Fibroblast of skin of back (primary cell): ENCODE measurements at regions not wholly inside any gene's neighbourhood (a gene's known extent, or its start where the extent isn't known, plus 50 kb on each side); places are given as distances from the start of the nearest gene placed in this dataset.
"Not testable (repeated sequence)": the region's sequence is repeated elsewhere in the genome, so short reads cannot be mapped to it uniquely, and the experiment has no call there.

Source experiments
- DNase-seq: peaks from one replicate; pipeline ENCODE4 v3.0.0-alpha.2; 2013

DNA sequence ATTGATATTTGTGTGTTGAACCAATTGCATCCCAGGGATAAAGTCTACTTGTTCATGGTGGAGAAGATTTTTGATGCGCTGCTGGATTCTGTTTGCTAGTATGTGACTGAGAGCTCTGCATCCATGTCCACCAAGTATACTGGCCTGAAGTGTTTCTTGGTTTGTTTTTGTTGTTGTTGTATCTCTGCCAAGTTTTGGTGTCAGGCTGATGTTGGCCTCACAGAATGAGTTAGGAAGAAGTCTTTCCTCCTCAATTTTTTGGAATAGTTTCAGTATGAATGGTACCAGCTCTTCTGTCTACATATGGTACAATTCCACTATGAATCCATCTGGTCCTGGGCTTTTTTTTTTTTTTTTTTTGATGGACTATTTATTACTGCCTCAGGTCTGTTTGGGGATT, 50.9 kb upstream of the OSTN start:
- peak; percentile 29 for DNase-seq

DNA sequence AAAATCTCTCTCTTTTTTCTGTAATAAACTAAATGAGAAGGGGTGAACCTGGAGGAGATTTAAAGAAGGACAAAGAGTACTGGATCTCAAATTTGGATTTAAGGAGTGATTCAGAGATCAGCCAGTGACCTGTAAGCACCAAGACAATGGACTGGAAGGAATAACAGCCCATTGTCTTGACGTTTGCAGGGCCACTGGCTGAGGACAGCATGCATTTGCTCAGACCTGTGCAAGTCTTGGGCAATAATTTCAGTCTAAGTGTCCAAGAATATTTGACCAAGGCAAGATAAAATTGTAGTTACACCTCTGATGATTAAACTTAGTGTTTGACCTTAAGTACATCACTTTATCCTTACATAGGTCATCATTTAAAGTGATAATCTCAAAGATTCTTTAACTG, 55.8 kb upstream of the OSTN start:
- DNase-seq = no peak

DNA sequence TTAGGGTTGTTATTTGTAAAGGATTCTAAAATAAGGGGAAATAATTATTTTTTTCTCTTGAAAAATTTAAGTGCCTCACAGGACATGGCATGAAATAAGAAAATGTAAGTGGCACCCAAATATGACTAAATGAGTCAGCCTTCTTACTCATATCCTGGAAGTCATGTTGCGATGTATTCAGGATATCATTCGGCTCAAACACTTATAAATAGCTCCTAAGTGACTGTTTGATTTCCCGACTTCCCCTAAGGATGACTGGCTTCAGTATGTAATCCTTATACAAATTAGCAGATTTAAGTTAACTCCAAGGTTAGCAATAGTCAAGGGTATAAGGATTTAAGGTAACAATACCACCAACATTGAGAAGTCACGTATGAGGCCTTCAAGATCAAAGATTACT, 57.3 kb upstream of the OSTN start:
- DNase-seq = peak; percentile 95

DNA sequence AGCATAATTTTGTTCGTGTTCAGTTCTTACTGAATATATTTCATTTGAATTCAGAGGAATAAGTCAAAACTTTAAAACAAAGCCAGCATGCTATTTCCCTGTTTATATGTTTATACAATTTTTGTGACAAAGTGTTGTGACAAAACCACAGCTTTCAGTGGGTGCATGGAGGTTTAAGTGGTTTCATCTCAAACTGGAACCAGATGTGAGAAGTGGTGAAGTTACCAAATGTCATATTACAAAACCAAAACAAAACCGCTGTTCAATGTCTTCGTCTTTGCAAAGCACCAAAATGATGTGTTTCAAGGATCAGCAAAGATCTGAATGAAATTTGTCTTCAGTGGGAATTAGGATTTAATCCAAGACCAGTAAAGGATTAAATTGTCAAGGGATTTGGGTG, 59.3 kb upstream of the OSTN start:
- DNase-seq = peak; percentile 33

DNA sequence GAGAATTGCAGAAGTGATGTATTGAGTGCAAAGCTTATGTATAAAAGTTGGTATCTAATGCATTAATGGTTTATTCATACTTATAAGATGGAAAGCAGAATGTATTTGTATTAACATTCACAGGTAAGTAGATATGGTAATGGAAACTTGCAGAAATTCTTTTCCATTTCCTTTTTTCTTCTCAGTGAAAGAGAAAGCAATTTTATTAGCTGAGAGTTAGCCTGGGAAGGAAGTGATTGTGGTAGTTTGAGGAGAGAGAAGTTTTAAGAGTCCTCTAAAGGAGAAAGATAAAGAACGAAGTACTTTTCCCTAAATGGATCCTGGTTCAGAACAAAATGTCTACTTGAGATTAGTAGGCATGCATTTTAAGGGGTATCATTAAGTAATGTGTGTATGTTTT, 60.1 kb upstream of the OSTN start:
- DNase-seq = no peak

DNA sequence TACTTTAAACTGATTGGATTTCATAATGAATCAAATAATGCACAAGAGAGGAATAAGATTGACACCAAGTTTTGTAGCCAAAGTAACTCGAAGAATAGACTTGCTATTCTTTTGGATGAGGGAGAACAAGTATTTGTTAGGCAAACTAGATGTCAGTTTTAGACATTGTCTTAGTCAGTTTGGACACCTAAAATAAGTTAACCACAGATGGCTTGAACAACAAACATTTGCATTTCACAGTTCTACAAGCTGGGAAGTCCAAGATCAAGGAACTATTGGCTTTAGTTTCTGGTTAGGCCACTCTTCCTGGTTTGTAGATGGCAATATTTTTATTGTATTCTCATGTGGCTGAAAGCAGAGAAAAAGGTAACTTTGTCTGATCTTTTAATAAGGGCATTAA, 61.3 kb upstream of the OSTN start:
- no peak for DNase-seq

DNA sequence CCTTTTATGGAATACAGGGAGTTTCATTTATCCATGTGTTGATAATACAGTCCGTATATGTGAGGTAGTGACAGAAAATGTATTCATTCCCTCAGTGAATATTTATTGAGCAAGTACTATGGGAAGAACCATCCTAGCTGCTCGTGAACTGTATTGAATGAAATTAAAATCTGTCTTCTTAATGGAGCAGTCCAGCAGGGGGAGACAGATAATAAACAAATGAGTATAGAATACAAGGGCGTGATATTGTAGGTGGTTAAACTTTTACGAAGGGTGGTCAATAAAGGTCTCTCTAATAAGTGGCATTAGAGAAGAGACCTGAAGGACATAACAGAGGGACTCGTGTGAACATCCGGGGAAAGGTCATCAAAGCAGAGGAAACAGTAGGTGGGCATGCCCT, 62.7 kb upstream of the OSTN start:
- peak; percentile 38 for DNase-seq

DNA sequence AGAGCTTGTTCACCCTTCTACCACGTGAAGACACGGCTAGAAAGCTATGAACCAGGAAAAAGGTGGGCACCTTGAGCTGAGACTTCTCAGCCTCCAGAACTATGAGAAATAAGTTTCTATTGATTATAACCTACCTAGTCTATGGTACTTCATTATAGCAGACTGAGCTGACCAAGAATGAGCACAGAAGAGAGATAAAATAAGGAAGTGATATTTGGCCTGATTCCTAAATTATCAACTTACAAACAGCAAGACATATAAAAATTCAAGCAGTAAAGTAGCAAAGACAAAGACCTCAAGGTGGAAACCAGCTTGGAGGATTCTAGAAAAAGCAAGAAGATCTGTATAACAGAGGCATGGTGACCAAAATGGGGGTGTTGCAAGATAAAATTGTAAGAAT, 63.9 kb upstream of the OSTN start:
- no peak for DNase-seq

DNA sequence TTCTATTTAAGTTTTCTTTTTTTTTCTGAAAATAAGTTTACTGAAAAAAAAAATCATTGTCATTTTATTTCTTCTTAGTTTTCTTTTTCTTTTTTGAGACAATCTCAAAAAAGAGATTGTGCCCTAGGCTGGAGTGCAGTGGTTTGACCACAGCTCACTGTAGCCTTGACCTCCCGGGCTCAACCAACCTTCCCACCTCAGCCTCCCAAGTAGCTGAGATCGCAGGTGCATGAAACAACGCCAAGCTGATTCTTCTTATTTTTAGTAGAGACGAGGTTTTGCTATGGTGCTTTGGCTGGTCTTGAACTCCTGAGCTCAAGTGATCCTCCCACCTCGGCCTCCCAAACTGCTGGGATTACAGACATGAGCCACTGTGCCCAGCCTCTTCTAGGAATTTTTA, 65.7 kb upstream of the OSTN start:
- no peak for DNase-seq

DNA sequence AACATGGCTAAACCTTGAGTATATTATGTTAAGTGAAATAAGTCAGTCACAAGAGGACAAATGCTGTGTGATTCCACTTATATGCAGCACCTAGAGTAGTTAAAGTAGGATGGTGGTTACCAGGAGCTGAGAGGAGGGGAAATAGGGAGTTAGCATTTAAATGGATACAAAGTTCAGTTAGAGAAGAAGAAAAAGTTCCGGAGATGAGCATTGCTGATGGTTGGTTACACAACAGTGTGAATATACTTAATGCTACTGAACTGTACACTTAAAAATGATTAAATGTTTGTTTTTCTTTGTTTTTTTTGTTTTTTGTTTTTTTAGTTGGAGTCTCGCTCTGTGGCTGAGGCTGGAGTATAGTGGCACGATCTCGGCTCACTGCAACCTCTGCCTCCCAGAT, 67.7 kb upstream of the OSTN start:
- DNase-seq = no peak

DNA sequence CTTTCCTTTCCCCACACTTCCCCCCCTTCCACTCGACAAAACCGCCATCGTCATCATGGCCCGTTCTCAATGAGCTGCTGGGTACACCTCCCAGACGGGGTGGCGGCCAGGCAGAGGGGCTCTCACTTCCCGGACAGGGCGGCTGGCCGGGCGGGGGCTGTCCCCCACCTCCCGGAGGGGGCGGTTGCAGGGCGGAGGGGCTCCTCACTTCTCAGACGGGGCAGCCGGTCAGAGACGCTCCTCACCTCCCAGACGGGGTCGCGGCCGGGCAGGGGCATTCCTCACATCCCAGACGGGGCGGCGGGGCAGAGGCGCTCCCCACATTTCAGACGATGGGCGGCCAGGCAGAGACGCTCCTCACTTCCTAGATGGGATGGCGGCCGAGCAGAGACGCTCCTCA, 74.2 kb upstream of the OSTN start:
- not testable (repeated sequence) for DNase-seq

DNA sequence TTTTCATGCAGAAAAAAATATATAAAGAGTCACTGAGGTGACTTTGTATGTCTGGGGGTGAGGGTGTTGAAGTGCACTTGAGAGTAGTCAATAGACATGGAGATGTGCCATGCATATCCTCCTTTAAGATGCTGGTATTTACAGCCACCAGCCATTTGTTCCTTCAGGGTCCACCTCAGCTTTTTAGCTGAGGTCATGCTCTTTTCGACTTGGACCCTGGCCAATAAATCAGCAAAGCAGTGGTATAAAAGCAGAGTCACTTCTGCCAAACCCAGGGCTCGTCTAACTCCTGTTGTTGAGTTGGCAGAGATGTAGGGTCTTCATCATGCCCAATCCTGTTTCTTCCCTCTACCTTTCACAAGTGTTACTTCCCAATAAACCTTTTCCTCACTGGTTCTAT, 75.1 kb upstream of the OSTN start:
- no peak for DNase-seq

DNA sequence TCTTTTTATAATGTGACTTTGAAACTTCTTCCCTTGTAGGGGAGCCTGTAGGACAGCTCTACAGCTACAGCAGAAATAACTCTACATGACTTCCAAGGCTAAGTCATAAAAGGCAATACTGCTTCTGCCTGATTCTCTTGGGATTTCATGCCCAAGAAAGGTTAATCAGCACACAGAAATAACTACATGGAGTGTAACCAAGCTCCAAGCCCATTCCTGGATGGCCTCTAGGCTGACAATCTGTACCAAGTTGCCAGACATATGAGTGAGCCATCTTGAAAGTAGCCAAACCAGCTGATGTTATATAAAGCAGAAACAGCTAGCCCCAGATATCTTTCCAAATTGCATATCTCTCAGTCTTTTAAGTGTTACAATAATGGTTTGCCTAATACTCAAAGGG, 75.8 kb upstream of the OSTN start:
- no peak for DNase-seq

DNA sequence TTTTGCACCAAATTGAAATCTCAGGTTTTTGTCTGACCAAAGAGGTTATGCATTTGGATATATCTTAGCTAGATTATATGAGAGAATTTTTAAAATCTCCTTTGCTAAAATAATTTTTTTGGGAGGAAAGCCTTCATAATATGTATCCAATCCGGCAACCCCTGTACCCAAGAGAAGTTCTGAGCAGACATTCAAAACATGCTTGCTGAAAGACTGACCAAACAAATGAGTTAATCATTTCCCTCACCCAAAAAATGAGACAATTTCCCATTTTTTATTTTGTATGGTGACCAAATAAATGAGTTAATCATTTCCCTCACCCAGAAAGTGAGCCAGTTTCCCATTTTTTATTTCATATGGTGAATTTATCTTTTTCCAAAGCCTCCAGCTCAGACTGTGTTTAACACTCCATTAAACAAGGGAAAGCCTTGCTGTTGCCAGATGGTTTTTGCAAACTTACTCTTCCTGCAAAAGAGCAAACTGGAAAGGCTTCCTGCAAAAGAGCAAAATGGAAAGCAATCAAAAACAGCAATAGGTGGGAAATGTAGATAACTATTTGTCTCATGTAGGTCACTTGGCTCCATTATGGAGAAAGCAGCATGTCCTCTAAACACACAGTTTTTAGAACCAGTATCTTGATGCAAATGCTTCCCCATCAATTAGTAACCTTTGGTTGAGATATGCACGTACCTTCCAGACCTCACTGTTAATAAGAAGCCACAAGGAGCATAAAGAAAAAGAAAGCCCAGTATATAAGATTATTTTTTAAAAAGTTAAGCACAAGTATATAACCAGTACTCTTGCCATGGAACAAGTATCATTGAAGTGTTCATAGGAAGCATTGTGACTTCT, 78.4 kb upstream of the OSTN start:
- DNase-seq = no peak

DNA sequence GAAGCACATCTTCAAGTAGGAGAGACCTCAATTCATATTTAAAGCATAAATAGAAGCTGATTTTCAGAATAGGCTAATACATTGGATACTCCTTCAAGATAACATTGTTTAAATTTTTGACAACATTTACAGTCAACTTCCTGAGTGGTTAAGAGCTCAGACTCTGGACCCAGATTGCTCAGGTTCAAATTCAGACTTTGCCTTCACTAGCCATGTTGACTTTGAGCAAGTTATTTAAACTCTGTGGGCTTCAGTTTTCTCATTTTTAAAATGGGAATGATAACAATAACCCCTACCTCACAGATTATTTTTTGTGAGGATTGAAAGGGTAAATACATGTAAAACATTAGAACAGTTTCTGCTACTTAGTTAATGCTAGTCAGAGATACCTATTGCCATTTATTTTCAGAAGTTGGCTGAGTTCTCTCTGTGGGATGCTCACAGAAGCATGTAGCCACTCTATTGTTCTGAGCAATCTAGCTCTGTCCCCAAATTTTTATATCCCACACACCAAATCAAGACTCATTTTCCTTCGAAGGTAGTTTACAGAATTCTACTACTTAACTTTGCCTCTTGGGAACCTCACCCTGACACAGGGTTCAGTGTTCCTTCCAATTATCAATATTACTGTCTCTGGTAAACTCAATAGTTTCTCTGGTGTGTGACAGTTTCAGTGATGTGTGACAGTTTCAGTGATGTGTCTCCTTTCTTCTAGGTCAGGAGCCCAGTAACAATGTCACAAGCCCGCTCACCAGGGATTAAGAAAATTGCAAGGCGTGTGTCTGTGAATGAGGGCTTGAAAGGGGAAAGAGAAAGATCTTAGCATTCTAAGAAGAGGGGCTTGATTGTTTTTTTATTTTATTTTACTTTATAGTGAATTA, 79.4 kb upstream of the OSTN start:
- DNase-seq = no peak

DNA sequence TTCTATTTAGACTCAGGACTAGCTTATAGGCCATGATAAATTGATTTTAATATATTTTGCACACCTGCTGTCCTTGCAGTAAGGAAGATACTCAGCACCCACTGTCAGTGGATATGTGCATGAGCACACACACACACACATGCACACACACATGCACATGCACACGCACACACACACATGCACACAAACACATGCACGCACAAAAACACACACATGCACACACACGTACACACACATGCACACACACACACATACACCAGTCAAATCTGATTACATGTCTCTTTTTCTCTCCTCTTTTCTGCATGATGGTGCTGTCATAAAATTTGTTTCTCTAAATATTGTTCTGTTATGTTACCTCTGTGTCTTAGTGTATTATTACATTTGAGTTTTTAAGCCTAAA, 87.3 kb upstream of the OSTN start:
- no peak for DNase-seq

DNA sequence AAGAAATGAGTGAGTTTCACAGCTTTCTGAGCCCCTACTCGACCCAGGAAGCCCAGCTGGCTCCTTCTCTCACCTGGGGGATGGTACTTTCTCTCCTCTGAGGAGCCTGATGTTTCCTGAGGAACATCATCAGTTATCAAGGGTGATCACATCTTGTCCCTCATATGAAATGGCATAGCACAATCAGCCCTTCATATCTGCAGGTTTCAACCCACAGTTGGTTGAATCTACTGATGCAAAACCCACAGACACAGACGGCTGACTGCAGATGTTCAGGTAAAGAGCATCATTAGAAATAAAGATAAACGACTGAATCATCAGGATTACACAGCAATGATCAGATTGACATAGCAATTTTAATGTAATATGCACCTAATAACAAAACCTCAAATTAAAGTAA, 93.6 kb upstream of the OSTN start:
- DNase-seq = no peak

DNA sequence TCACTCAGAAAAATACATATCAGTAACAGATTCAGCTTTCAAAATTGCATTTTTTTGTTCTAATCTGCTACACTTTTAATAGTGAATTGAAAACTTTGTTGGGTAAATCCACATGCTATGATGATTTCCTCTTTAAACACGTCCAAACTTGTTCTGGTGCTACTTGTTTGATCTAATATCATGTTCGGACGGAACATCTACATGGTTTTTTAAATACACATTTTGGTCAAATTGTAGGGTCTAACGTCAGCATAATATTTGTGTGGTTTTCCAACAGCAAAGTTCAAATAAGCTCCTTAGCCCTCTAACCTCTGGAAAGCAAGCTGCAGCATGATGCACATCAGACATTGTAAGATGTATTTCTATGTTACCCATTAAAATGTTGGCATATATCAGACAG, 98.5 kb upstream of the OSTN start:
- DNase-seq = no peak

DNA sequence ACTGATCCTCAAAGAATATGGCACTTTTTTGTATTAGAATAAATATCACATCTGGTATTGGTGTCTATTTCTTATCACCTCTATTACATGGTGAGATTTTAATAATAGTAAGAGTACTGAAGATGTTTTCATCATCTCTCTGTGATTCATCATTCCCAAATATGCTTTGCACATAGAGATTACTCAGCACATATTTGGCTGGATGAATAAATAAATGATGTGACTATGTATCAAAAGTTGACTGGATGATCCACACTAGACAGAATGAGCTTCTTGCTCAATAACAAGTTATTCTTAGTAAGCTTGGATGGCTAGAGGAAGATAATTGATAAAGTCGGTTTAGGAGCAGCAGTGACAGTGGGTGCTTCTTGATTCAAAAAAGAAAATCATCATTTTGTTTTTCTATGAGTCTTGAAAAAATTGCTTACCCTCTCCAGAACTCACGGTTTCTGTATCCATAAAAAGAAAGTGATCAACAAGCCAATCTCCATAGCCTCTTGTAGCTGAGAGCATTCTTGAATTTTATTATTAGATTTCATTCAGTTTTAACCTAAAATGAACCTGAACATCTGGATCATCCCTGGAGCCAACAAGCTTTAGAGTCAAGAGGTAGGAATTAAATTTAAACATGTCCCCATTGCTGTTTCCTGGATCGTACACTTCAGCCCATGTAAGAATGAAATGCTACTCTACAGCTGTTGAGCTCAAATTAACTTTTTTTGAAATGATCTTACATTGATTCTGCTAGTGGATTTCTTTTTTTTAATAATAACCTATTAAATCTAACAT, 104.8 kb upstream of the OSTN start:
- peak; percentile 83 for DNase-seq

DNA sequence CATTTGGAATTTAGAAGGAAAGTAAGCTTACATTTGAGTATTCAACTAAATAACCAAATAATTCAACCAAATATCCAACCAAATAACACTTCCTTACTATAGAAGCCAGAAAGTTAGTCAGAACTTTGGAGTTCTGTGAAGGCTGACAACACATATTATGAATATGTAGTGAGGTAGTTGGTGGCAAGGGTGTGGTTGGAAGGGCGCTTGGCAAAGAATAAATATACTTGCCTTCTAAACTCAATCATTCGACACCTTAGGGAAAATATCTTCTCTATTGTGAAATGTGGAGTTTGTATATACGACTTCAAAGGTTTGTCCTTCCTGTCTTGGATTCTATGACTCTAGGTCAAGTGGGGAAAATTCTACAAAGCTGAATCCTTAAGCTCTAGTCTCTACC, 111.7 kb upstream of the OSTN start:
- no peak for DNase-seq

DNA sequence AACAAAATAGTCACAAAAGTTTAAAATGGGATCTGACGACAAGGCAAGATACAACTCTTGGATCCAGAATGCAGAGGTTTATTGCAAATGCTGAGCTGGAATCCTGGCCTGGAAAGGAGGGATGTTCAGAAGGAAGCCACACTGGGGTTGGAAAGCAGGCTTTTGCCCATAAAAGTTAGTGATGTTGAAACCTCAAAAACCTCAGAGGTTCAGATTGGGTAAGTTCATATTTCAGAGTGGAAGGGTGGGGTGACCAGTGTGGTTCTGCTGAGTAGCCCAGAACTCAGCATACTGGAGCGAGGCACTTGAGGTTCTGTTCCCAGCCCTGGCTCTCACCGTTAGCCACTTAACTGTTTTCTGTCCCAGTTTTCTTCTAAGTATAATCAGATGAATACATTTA, 114.0 kb upstream of the OSTN start:
- DNase-seq = no peak

DNA sequence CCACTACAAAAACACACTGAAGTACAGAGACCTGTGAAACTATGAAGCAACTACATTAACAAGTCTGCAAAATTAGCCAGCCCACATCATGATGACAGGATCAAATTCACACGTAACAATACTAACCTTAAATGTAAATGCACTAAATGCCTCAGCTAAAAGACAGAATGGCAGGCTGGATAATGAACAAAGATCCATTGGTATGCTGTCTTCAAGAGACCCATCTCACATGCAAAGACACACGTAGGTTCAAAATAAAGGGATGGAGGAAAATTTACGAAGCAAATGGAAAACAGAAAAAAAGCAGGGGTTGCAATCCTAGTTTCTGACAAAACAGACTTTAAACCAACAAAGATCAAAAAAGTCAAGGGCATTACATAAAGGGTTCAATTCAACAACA, 120.1 kb upstream of the OSTN start:
- not testable (repeated sequence) for DNase-seq

DNA sequence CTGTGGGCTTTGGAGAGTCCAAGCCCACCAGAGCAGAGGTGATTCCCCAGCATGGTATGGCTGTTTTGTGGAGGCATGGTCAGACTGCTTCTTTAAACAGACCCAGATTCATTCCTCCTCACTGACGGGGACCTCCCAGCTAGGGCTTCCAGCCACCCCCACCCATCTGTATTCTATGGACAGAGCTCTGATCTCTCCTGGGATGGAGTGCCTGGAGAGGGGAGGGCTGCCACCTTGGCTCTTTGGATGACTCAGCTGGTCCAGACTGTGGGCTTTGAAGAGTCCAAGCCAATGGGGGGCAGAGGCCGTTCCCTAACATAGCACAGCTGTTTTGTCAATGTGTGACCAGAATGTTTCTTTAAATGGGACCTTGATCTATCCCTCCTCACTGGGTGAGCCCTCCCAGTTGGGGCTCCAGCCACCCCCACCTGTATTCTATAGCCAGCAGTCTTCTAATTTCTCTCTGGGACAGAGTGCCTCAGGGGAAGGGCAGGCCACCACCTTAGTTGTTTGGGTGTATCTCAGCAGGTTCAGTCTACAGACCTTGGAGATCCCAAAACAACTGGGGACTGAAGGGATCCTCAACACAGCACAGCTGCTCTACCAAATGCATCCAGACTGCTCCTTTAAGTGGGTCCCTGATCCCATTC, 122.0 kb upstream of the OSTN start:
- no peak for DNase-seq
